ENCODE measurements at regions not wholly inside any gene's neighbourhood (a gene's known extent, or its start where the extent isn't known, plus 50 kb on each side); places are given as distances from the start of the nearest gene placed in this dataset.

DNA sequence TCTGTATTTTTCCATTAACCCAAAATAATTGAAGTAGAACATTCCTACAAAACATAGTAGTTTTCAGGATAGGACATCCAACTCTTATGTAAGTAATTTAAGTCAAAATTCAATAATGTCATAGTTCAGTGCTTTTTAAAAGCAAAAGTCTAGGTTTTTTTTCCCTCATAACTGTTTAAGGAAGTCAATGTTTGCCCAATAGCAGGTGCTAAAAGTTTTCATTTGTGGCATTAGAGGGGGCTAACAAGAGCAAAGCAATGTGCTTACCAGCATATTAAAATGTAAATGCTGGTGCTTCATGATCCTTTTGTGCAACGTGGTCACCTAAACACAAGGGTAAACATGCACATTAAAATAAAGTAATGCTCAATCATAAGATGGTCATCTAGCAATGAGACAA lies 155.2 kb upstream of the PPP1R2C start:
- no peak overlapping the region for H3K4me3 Mint-ChIP-seq
- ATAC-seq (no peak), DNase-seq (ENCODE audit: low spot score) (no peak)
- no peak for TF ChIP-seq ZNF114 (CRISPR knock-in tag; IDR thresholded peaks at IDR 0.05)
- no peak for TF ChIP-seq CREB1 (CRISPR knock-in tag; IDR thresholded peaks at IDR 0.05; ENCODE audit: low read depth)
- no peak for TF ChIP-seq NANOG (IDR thresholded peaks at IDR 0.05; ENCODE audit: borderline replicate concordance)
- TF ChIP-seq, protein P1, sequence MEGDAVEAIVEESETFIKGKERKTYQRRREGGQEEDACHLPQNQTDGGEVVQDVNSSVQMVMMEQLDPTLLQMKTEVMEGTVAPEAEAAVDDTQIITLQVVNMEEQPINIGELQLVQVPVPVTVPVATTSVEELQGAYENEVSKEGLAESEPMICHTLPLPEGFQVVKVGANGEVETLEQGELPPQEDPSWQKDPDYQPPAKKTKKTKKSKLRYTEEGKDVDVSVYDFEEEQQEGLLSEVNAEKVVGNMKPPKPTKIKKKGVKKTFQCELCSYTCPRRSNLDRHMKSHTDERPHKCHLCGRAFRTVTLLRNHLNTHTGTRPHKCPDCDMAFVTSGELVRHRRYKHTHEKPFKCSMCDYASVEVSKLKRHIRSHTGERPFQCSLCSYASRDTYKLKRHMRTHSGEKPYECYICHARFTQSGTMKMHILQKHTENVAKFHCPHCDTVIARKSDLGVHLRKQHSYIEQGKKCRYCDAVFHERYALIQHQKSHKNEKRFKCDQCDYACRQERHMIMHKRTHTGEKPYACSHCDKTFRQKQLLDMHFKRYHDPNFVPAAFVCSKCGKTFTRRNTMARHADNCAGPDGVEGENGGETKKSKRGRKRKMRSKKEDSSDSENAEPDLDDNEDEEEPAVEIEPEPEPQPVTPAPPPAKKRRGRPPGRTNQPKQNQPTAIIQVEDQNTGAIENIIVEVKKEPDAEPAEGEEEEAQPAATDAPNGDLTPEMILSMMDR (conservative IDR thresholded peaks at IDR 0.05; ENCODE audit: low read depth in 2 of 2): no peak
- TF ChIP-seq JUNB (IDR thresholded peaks at IDR 0.05; ENCODE audit: unreplicated experiment): no peak
- no peak for TF ChIP-seq ZNF331 (CRISPR knock-in tag; IDR thresholded peaks at IDR 0.05; ENCODE audit: low read depth)
- no peak for TF ChIP-seq POLR2AphosphoS5 (IDR thresholded peaks at IDR 0.05; ENCODE audit: low read depth)
- TF ChIP-seq, protein P2, sequence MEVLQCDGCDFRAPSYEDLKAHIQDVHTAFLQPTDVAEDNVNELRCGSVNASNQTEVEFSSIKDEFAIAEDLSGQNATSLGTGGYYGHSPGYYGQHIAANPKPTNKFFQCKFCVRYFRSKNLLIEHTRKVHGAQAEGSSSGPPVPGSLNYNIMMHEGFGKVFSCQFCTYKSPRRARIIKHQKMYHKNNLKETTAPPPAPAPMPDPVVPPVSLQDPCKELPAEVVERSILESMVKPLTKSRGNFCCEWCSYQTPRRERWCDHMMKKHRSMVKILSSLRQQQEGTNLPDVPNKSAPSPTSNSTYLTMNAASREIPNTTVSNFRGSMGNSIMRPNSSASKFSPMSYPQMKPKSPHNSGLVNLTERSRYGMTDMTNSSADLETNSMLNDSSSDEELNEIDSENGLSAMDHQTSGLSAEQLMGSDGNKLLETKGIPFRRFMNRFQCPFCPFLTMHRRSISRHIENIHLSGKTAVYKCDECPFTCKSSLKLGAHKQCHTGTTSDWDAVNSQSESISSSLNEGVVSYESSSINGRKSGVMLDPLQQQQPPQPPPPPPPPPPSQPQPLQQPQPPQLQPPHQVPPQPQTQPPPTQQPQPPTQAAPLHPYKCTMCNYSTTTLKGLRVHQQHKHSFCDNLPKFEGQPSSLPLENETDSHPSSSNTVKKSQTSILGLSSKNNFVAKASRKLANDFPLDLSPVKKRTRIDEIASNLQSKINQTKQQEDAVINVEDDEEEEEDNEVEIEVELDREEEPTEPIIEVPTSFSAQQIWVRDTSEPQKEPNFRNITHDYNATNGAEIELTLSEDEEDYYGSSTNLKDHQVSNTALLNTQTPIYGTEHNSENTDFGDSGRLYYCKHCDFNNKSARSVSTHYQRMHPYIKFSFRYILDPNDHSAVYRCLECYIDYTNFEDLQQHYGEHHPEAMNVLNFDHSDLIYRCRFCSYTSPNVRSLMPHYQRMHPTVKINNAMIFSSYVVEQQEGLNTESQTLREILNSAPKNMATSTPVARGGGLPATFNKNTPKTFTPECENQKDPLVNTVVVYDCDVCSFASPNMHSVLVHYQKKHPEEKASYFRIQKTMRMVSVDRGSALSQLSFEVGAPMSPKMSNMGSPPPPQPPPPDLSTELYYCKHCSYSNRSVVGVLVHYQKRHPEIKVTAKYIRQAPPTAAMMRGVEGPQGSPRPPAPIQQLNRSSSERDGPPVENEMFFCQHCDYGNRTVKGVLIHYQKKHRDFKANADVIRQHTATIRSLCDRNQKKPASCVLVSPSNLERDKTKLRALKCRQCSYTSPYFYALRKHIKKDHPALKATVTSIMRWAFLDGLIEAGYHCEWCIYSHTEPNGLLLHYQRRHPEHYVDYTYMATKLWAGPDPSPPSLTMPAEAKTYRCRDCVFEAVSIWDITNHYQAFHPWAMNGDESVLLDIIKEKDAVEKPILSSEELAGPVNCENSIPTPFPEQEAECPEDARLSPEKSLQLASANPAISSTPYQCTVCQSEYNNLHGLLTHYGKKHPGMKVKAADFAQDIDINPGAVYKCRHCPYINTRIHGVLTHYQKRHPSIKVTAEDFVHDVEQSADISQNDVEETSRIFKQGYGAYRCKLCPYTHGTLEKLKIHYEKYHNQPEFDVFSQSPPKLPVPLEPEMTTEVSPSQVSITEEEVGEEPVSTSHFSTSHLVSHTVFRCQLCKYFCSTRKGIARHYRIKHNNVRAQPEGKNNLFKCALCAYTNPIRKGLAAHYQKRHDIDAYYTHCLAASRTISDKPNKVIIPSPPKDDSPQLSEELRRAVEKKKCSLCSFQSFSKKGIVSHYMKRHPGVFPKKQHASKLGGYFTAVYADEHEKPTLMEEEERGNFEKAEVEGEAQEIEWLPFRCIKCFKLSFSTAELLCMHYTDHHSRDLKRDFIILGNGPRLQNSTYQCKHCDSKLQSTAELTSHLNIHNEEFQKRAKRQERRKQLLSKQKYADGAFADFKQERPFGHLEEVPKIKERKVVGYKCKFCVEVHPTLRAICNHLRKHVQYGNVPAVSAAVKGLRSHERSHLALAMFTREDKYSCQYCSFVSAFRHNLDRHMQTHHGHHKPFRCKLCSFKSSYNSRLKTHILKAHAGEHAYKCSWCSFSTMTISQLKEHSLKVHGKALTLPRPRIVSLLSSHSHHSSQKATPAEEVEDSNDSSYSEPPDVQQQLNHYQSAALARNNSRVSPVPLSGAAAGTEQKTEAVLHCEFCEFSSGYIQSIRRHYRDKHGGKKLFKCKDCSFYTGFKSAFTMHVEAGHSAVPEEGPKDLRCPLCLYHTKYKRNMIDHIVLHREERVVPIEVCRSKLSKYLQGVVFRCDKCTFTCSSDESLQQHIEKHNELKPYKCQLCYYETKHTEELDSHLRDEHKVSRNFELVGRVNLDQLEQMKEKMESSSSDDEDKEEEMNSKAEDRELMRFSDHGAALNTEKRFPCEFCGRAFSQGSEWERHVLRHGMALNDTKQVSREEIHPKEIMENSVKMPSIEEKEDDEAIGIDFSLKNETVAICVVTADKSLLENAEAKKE (CRISPR knock-in tag; IDR thresholded peaks at IDR 0.05): no peak
- no peak for TF ChIP-seq EZH2 (IDR thresholded peaks at IDR 0.05; ENCODE audit: low read depth, unreplicated experiment)
- no peak for TF ChIP-seq STAT1 (IDR thresholded peaks at IDR 0.05; ENCODE audit: unreplicated experiment)
- TF ChIP-seq, protein P3, sequence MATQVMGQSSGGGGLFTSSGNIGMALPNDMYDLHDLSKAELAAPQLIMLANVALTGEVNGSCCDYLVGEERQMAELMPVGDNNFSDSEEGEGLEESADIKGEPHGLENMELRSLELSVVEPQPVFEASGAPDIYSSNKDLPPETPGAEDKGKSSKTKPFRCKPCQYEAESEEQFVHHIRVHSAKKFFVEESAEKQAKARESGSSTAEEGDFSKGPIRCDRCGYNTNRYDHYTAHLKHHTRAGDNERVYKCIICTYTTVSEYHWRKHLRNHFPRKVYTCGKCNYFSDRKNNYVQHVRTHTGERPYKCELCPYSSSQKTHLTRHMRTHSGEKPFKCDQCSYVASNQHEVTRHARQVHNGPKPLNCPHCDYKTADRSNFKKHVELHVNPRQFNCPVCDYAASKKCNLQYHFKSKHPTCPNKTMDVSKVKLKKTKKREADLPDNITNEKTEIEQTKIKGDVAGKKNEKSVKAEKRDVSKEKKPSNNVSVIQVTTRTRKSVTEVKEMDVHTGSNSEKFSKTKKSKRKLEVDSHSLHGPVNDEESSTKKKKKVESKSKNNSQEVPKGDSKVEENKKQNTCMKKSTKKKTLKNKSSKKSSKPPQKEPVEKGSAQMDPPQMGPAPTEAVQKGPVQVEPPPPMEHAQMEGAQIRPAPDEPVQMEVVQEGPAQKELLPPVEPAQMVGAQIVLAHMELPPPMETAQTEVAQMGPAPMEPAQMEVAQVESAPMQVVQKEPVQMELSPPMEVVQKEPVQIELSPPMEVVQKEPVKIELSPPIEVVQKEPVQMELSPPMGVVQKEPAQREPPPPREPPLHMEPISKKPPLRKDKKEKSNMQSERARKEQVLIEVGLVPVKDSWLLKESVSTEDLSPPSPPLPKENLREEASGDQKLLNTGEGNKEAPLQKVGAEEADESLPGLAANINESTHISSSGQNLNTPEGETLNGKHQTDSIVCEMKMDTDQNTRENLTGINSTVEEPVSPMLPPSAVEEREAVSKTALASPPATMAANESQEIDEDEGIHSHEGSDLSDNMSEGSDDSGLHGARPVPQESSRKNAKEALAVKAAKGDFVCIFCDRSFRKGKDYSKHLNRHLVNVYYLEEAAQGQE (IDR thresholded peaks at IDR 0.05; ENCODE audit: unreplicated experiment): no peak
- no peak for TF ChIP-seq EZH2phosphoT487 (IDR thresholded peaks at IDR 0.05; ENCODE audit: unreplicated experiment)
- TF ChIP-seq, protein P4, sequence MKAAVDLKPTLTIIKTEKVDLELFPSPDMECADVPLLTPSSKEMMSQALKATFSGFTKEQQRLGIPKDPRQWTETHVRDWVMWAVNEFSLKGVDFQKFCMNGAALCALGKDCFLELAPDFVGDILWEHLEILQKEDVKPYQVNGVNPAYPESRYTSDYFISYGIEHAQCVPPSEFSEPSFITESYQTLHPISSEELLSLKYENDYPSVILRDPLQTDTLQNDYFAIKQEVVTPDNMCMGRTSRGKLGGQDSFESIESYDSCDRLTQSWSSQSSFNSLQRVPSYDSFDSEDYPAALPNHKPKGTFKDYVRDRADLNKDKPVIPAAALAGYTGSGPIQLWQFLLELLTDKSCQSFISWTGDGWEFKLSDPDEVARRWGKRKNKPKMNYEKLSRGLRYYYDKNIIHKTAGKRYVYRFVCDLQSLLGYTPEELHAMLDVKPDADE (IDR thresholded peaks at IDR 0.05): no peak
- no peaks in the 10 kb centered on the region for H4K20me1 ChIP-seq (replicated peaks; ENCODE audit: insufficient read depth)
- no peaks in the 10 kb centered on the region for H3K4me1 Mint-ChIP-seq
- no peak overlapping the region for H3K27ac ChIP-seq (ENCODE audit: low read depth)
- no peak overlapping the region for H3K4me3 ChIP-seq
- H3K36me3 Mint-ChIP-seq (ENCODE audit: low read depth): peaks cover 1% of the 10 kb centered on the region; the same call in 1 of the 3 replicates
- H3K4me2 ChIP-seq: no peak overlapping the region
- H3K9me2 ChIP-seq (ENCODE audit: insufficient read depth): no peaks in the 10 kb centered on the region
- no peaks in the 10 kb centered on the region; the same call in 1 of the 2 replicates for H3K4me1 ChIP-seq (ENCODE audit: insufficient read depth)
- no peaks in the 10 kb centered on the region for H3K36me3 ChIP-seq (ENCODE audit: insufficient read depth)
- no peaks in the 10 kb centered on the region for H3K79me2 ChIP-seq (replicated peaks; ENCODE audit: insufficient read depth)
- H3K27ac Mint-ChIP-seq: no peak overlapping the region
- no peaks in the 10 kb centered on the region; the same call in 1 of the 3 replicates for H3K9me3 Mint-ChIP-seq
- no peak overlapping the region for H2AFZ ChIP-seq
- H3K27me3 Mint-ChIP-seq (ENCODE audit: insufficient read depth, low read depth, poor library complexity): peaks cover 3% of the 10 kb centered on the region
- no peaks in the 10 kb centered on the region for H3K27me3 ChIP-seq (ENCODE audit: insufficient read depth)
- no peaks in the 10 kb centered on the region for H3F3A ChIP-seq (replicated peaks; ENCODE audit: low read depth)

All from GM23338 (cell line).